ENCODE measurements at regions not wholly inside any gene's neighbourhood (a gene's known extent, or its start where the extent isn't known, plus 50 kb on each side); places are given as distances from the start of the nearest gene placed in this dataset.

DNA sequence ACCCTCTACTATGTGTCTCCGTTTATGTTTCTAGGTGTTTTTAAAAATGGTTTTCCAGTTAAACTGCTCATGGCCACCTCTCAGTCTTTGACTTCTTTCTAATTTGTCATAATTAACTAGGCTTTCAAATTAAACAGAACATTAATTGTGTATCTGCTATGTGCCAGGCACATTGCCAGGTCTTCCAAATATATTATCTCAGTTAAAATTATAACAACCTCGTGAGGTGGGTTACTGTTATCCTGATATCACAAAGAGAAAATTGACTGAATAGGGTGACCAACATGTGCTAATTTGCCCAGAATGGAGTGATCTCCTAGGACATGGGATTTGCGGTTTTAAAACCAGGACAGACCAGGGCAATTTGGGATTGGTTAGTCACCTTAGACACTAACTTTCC is 222.4 kb upstream of the TLE3 start:
- TF ChIP-seq TCF12 (IDR thresholded peaks at IDR 0.05; ENCODE audit: low read depth), result no peak
- no peak for TF ChIP-seq REST (IDR thresholded peaks at IDR 0.05; ENCODE audit: low read depth)
- TF ChIP-seq MAX (IDR thresholded peaks at IDR 0.05), result no peak
- no peak for TF ChIP-seq YY1 (IDR thresholded peaks at IDR 0.05; ENCODE audit: low read depth)
- no peak for TF ChIP-seq EP300 (IDR thresholded peaks at IDR 0.05; ENCODE audit: borderline replicate concordance)

All from Ishikawa (cell line).